Smooth muscle cell (in vitro differentiated cells): ENCODE measurements at regions not wholly inside any gene's neighbourhood (a gene's known extent, or its start where the extent isn't known, plus 50 kb on each side); places are given as distances from the start of the nearest gene placed in this dataset.

Experiments used
- DNase-seq: peaks from one replicate; lab custom pipeline; 2025; ENCODE audit not compliant: unreplicated experiment; lab: John Stamatoyannopoulos, UW
- H2AFZ ChIP-seq: fragments of 200-600 bp; sonication (generic); 2 replicates; pipeline ENCODE4 v1.6.0; 2016; ENCODE audit warnings: antibody characterized with exemption, low read depth, mild to moderate bottlenecking
- H3F3A ChIP-seq: fragments of 200-600 bp; sonication (generic); 2 replicates; pipeline ENCODE4 v1.6.0; 2017; ENCODE audit warnings: antibody characterized with exemption, low read depth
- H3K27ac ChIP-seq: fragments of 200-600 bp; sonication (generic); 2 replicates; pipeline ENCODE4 v1.5.1; 2016; ENCODE audit warnings: low read depth, mild to moderate bottlenecking
- H3K27me3 ChIP-seq: fragments of 200-600 bp; sonication (generic); 2 replicates; pipeline ENCODE4 v1.6.1; 2016; ENCODE audit warnings: low read depth, mild to moderate bottlenecking
- H3K36me3 ChIP-seq: fragments of 200-600 bp; sonication (generic); 2 replicates; pipeline ENCODE4 v1.5.1; 2016; ENCODE audit warnings: low read depth
- H3K4me1 ChIP-seq: fragments of 200-600 bp; sonication (generic); 2 replicates; pipeline ENCODE4 v1.5.1; 2016; ENCODE audit warnings: low read depth
- H3K4me2 ChIP-seq: fragments of 200-600 bp; sonication (generic); 2 replicates; pipeline ENCODE4 v1.6.0; 2016; ENCODE audit warnings: mild to moderate bottlenecking
- H3K4me3 ChIP-seq: fragments of 200-600 bp; sonication (generic); 2 replicates; pipeline ENCODE4 v1.5.1; 2016; ENCODE audit warnings: mild to moderate bottlenecking
- H3K79me2 ChIP-seq: fragments of 200-600 bp; sonication (generic); 2 replicates; pipeline ENCODE4 v1.6.0; 2016; ENCODE audit warnings: low read depth, mild to moderate bottlenecking
- H3K9ac ChIP-seq: fragments of 200-600 bp; sonication (generic); 2 replicates; pipeline ENCODE4 v1.6.0; 2016; ENCODE audit warnings: low read depth
- H3K9me3 ChIP-seq: fragments of 200-600 bp; sonication (generic); replicated peaks from 2 replicates; pipeline ENCODE4 v1.5.1; 2016; ENCODE audit warnings: low read depth
- H4K20me1 ChIP-seq: fragments of 200-600 bp; sonication (generic); 2 replicates; pipeline ENCODE4 v1.6.0; 2016; ENCODE audit warnings: low read depth
- WGBS: methylation state at CpG from one replicate; pipeline ENCODE4 v1.1.7; 2016; ENCODE audit warnings: low lambda C conversion rate; 5-methylcytosine and 5-hydroxymethylcytosine counted together
- TF ChIP-seq, protein P1 (sequence below): fragments of 200-600 bp; sonication (generic); IDR thresholded peaks from 2 replicates; pipeline ENCODE4 v1.5.1; 2017; ENCODE audit warnings: borderline replicate concordance, mild to moderate bottlenecking, antibody characterized with exemption; ENCODE audit not compliant: insufficient read depth, poor library complexity, severe bottlenecking

DNA sequence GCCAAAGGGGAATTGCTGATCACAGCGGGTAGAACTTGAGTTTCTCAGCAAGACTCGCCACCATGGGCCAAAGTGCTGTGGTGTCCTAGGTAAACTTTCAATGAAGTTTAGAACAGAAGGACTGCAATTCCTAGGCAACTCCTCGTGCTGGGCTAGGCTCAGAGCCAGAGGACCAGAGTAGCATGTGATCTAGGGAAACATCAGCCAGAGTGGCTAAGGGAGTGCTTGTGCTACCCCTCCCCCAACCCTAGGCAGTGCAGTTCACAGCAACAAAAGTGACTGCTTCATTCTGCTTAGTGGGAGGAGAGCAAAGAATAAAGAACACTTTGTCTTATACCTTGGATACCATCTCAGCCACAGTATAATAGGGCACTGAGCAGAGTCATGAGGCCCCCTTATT, 1658.6 kb upstream of the MIR17HG start:
- no peaks in the 10 kb centered on the region for H3K9me3 ChIP-seq
- no peak for DNase-seq
- no peaks in the 10 kb centered on the region for H3K36me3 ChIP-seq
- no peaks in the 10 kb centered on the region for H3F3A ChIP-seq
- H2AFZ ChIP-seq: no peak overlapping the region
- no peak overlapping the region for H3K4me2 ChIP-seq
- no peak overlapping the region for H3K27ac ChIP-seq
- H3K79me2 ChIP-seq: no peaks in the 10 kb centered on the region
- TF ChIP-seq, protein P1, sequence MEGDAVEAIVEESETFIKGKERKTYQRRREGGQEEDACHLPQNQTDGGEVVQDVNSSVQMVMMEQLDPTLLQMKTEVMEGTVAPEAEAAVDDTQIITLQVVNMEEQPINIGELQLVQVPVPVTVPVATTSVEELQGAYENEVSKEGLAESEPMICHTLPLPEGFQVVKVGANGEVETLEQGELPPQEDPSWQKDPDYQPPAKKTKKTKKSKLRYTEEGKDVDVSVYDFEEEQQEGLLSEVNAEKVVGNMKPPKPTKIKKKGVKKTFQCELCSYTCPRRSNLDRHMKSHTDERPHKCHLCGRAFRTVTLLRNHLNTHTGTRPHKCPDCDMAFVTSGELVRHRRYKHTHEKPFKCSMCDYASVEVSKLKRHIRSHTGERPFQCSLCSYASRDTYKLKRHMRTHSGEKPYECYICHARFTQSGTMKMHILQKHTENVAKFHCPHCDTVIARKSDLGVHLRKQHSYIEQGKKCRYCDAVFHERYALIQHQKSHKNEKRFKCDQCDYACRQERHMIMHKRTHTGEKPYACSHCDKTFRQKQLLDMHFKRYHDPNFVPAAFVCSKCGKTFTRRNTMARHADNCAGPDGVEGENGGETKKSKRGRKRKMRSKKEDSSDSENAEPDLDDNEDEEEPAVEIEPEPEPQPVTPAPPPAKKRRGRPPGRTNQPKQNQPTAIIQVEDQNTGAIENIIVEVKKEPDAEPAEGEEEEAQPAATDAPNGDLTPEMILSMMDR: no peak
- H4K20me1 ChIP-seq: no peaks in the 10 kb centered on the region
- no peak overlapping the region for H3K9ac ChIP-seq
- no peaks in the 10 kb centered on the region for H3K27me3 ChIP-seq
- 84% methylated on average over 3 of the region's 3 CpGs for WGBS
- H3K4me1 ChIP-seq: no peaks in the 10 kb centered on the region
- H3K4me3 ChIP-seq: no peak overlapping the region

GRCh38 chr13:89694451-89694850, 1653.0 kb upstream of the MIR17HG start:
- H3K4me3 ChIP-seq: no peak overlapping the region
- DNase-seq: no peak
- H3K4me2 ChIP-seq: no peak overlapping the region
- 63% methylated on average over 1 of the region's 1 CpG for WGBS
- H3K27me3 ChIP-seq: no peaks in the 10 kb centered on the region
- H3K9ac ChIP-seq: no peak overlapping the region
- TF ChIP-seq, protein P1: no peak
- H3F3A ChIP-seq: no peaks in the 10 kb centered on the region
- H3K9me3 ChIP-seq: no peaks in the 10 kb centered on the region
- no peaks in the 10 kb centered on the region for H4K20me1 ChIP-seq
- H3K4me1 ChIP-seq: no peaks in the 10 kb centered on the region
- no peaks in the 10 kb centered on the region for H3K36me3 ChIP-seq
- no peak overlapping the region for H3K27ac ChIP-seq
- no peak overlapping the region for H2AFZ ChIP-seq
- H3K79me2 ChIP-seq: no peaks in the 10 kb centered on the region

DNA sequence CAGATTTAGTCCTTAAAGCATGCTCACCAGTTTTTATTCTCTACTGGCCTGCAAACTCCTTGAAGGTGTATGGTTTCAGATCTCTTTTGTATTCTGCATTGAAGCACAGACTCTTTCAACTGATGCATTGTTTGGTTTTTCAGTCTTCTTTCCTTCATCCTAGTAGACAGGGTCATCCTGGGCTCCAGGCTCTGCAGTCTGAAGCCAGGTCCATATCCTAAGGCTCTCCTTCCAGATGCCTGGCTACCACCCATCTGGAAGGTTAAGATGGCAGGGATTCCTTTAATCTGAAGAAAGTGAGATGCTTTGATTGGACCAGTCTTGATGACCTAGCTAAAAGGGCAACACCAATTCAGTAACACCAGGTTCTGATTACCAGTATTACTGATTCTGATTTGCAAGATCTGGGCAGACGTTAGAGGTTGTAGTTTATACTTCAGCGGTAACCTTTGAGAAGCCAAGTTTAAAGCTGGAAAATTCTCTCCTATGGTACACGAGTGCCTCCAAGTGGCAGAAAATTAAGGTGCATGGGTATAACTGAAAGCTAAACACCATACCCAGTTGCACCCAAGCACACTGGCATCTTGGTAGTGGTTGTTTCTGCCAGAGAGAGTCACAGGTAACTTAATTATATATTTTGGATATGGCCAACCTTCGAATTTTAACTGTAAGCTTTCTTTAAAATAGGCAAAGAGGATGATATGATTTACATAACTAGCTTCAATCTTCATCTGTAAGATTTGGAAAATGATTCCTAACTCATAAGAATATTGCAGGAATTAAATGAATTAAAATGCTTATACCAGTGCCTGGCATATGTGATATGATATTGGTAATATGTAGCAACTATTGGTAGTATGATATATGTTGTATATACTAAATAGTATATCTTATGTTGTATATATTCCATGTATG, 1651.9 kb upstream of the MIR17HG start:
- Histone ChIP-seq H3K36me3 (no peaks in the 10 kb centered on the region), H3F3A (no peaks in the 10 kb centered on the region), H3K79me2 (no peaks in the 10 kb centered on the region), H3K4me3 (no peak overlapping the region), H3K4me2 (no peak overlapping the region), H3K4me1 (no peaks in the 10 kb centered on the region), H2AFZ (peak overlapping the region; percentile 67), H3K27me3 (no peaks in the 10 kb centered on the region), H4K20me1 (no peaks in the 10 kb centered on the region), H3K9ac (no peak overlapping the region), H3K9me3 (no peaks in the 10 kb centered on the region), H3K27ac (no peak overlapping the region)
- DNase-seq: no peak
- WGBS: 3% methylated on average over 4 of the region's 4 CpGs
- TF ChIP-seq, protein P1: peak; percentile 85

DNA sequence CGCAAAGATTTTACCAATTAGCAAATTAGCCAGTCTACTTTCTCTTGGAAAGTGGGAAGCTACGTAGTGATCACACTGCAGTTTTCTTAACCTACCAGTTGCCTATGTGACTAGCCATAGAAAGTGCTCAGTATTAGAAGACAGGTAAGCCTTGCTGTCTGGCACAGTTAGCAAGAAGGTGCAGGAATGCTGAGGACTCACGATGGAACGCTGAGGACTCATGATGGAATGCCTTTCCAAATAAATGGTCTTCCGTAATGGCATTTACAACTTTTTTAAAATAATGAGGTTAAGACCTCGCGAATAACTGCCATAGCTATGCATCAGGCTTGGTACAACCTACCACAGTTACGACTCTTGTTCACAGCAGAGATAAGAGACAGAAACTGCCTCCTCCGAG, 1645.6 kb upstream of the MIR17HG start:
- no peak overlapping the region for H3K9ac ChIP-seq
- H3K36me3 ChIP-seq: no peaks in the 10 kb centered on the region
- DNase-seq: no peak
- H3K4me2 ChIP-seq: no peak overlapping the region
- no peaks in the 10 kb centered on the region for H3K27me3 ChIP-seq
- H2AFZ ChIP-seq: no peak overlapping the region
- TF ChIP-seq, protein P1: no peak
- no peaks in the 10 kb centered on the region for H3K4me1 ChIP-seq
- no peak overlapping the region for H3K4me3 ChIP-seq
- H3F3A ChIP-seq: no peaks in the 10 kb centered on the region
- H4K20me1 ChIP-seq: no peaks in the 10 kb centered on the region
- no peaks in the 10 kb centered on the region for H3K79me2 ChIP-seq
- H3K27ac ChIP-seq: no peak overlapping the region
- WGBS: 85% methylated on average over 9 of the region's 9 CpGs
- H3K9me3 ChIP-seq: no peaks in the 10 kb centered on the region
